Aorta (tissue), 5 donors: ENCODE measurements at regions not wholly inside any gene's neighbourhood (a gene's known extent, or its start where the extent isn't known, plus 50 kb on each side); places are given as distances from the start of the nearest gene placed in this dataset.
A peak's percentile ranks its signal among the peaks of the same experiment; 100 is the strongest.

Experiments used
- ATAC-seq: fragments of 200-7000 bp; cut with Tn5 transposase; one replicate; pipeline ENCODE4 v1.9.1; 2022; ENCODE audit warnings: moderate library complexity; ENCODE audit not compliant: low FRiP score
- DNase-seq, 2 donors: peaks; one replicate each; pipeline ENCODE4 v3.0.0-alpha.2; 2020
- H3K27ac ChIP-seq, 2 donors: one replicate each; pipeline ENCODE4 v1.5.1; 2013; ENCODE audit warnings: low read length in 2 of 2, mild to moderate bottlenecking in 2 of 2, moderate library complexity in 2 of 2, control low read depth in 1 of 2, inconsistent platforms in 1 of 2, low read depth in 1 of 2
- H3K27me3 ChIP-seq, 2 donors: one replicate each; pipeline ENCODE4 v1.6.1; 2013; ENCODE audit warnings: control low read depth in 1 of 2, low read length in 1 of 2, mild to moderate bottlenecking in 1 of 2, moderate library complexity in 1 of 2; ENCODE audit not compliant: insufficient read depth in 2 of 2, control insufficient read depth in 1 of 2
- H3K36me3 ChIP-seq, 2 donors: one replicate each; pipeline ENCODE4 v1.6.1; 2013; ENCODE audit warnings: control low read depth in 1 of 2, low read length in 1 of 2, mild to moderate bottlenecking in 1 of 2; ENCODE audit not compliant: insufficient read depth in 2 of 2, control insufficient read depth in 1 of 2
- H3K4me1 ChIP-seq, 2 donors: one replicate each; pipeline ENCODE4 v1.6.1; 2013; ENCODE audit warnings: low read length in 2 of 2, control low read depth in 1 of 2, mild to moderate bottlenecking in 1 of 2, moderate library complexity in 1 of 2; ENCODE audit not compliant: insufficient read depth in 2 of 2, control insufficient read depth in 1 of 2
- H3K4me3 ChIP-seq, 2 donors: one replicate each; pipeline ENCODE4 v1.5.1; 2013; ENCODE audit warnings: low read length in 2 of 2, control low read depth in 1 of 2, mild to moderate bottlenecking in 1 of 2
- H3K9me3 ChIP-seq: one replicate; pipeline ENCODE4 v1.6.1; 2013; ENCODE audit warnings: mild to moderate bottlenecking, low read length; ENCODE audit not compliant: control insufficient read depth
- WGBS, 2 donors: extraction: QIAGEN DNeasy Blood & Tissue Kit; methylation state at CpG; one replicate each; pipeline ENCODE4 v1.1.7; 2013; 5-methylcytosine and 5-hydroxymethylcytosine counted together
- intact Hi-C, 2 donors: fragments of 100-400 bp; cut with DNase I; formaldehyde crosslinking; loops; one replicate each; pipeline versions ENCODE4 v1.14.2 to v1.15.0; 2022
- donor health status: healthy with polysubstance abuse.
- donor health status: Bipolar disorder and iron deficiency.
- donor health status: DM: no; HTN: no; CAD: no.
- donor health status: DM: no; HTN: no; CAD: no.
- donor health status: DM: yes; HTN: yes; CAD: no.

DNA sequence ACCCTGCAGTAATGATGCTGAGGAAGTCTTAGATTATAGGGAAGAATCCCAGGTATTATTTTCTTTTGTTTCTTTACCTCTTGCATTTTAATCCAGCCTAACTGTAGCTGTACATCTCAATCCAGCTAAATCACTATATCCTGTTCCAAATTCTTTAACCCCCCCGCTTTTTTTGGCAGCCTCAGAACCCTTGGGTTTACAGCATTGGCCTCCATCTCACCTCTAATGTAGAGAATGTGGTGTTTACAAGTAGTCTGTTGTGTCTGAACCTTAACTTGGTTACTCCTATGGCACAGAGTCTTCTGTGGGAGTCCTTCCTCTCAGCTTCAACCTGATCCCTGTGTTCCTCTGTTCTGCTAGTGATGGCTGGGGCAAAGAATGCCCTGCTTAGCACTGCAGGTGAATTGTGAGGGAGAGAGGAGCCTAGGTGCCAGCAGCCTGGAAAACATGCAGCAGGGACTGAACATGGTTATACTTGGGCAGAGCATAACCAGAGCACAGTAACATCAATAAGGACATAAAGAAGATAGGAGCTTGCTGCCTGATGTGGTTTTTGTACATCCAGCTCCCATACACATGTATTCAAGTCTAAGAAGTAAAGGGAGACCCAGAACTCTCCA lies 130.2 kb downstream of the FAM124B start:
- H3K4me1 ChIP-seq = peaks cover 0 to 2% of the 10 kb centered on the region in 2 donors
- H3K27me3 ChIP-seq = no peaks in the 10 kb centered on the region
- no peaks in the 10 kb centered on the region for H3K36me3 ChIP-seq
- no peaks in the 10 kb centered on the region for H3K9me3 ChIP-seq
- no peak overlapping the region for H3K4me3 ChIP-seq
- WGBS, 2 donors = 6 to 16% methylated on average over 1 of the region's 1 CpG
- DNase-seq = no peak
- no peak for ATAC-seq
- no peak overlapping the region for H3K27ac ChIP-seq
- intact Hi-C loops = no loop called here

- intact Hi-C loops = no loop called here
- Histone ChIP-seq H3K4me3 (no peak overlapping the region), H3K9me3 (no peaks in the 10 kb centered on the region), H3K36me3 (no peaks in the 10 kb centered on the region), H3K4me1 (peaks cover 0 to 2% of the 10 kb centered on the region in 2 donors), H3K27ac (peak overlapping the region in 1 of 2 donors; percentile 48), H3K27me3 (no peaks in the 10 kb centered on the region)
- ATAC-seq (peak; percentile 52), DNase-seq (no peak)
- WGBS, 2 donors = 3 to 6% methylated on average over 4 of the region's 4 CpGs
Measured at GRCh38 chr2:224268441-224268840, 133.5 kb downstream of the FAM124B start.

DNA sequence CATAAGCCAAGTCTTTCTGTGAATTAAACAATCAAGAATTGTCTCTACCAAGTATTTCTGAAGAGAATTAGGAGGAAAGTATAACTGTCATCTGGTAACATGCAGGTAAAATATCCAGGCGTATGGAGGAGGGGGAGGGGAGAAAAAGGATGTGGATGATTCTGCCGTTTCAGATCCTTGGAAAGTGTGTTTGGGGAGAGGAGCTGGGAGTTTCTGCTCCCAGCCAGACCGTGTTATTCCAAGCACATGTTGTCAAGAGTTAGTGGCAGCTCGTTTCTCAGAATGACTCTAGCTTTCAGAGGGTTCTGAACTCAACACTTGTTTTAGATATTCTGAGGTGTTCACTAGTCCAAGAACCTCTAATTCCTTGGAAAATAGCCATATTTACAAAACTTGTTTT lies 137.6 kb downstream of the FAM124B start:
- DNase-seq (no peak), ATAC-seq (no peak)
- H3K4me3 ChIP-seq = no peak overlapping the region
- no peak overlapping the region for H3K27ac ChIP-seq
- H3K36me3 ChIP-seq = no peaks in the 10 kb centered on the region
- H3K9me3 ChIP-seq = no peaks in the 10 kb centered on the region
- no peaks in the 10 kb centered on the region for H3K4me1 ChIP-seq
- no peaks in the 10 kb centered on the region for H3K27me3 ChIP-seq
- intact Hi-C loops = no loop called here
- WGBS, 2 donors = 22 to 24% methylated on average over 4 of the region's 4 CpGs

GRCh38 chr2:224263571-224264043 lies 138.3 kb downstream of the FAM124B start:
- Histone ChIP-seq H3K4me3 (no peak overlapping the region), H3K36me3 (no peaks in the 10 kb centered on the region), H3K9me3 (no peaks in the 10 kb centered on the region), H3K4me1 (no peaks in the 10 kb centered on the region), H3K27me3 (no peaks in the 10 kb centered on the region), H3K27ac (no peak overlapping the region)
- WGBS, 2 donors = 0 to 6% methylated on average over 1 of the region's 1 CpG
- ATAC-seq = no peak
- DNase-seq = no peak
- intact Hi-C loops = no loop called here

DNA sequence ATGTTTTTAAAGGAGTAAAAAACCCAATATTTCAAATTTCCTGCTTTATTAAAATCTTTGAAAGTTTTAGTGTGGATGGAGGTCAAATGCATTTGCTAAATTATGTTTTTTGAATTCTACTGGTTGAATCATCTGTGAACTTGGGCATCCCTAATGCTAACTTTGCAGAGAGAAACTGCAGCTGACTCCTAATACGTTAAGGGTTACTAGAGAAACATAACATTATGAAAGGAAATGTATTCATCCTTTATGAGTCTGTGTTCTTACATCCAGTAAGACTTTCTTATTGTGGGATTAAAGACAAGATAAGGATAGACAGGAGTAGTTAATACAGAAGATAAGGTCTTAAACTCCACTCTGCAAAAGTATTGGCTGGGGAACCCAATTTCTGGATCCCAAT lies 140.6 kb downstream of the FAM124B start:
- no peaks in the 10 kb centered on the region for H3K9me3 ChIP-seq
- no peaks in the 10 kb centered on the region for H3K27me3 ChIP-seq
- H3K4me1 ChIP-seq = no peaks in the 10 kb centered on the region
- WGBS, 2 donors = 91 to 94% methylated on average over 1 of the region's 1 CpG
- H3K36me3 ChIP-seq = no peaks in the 10 kb centered on the region
- ATAC-seq (no peak), DNase-seq (no peak)
- no peak overlapping the region for H3K27ac ChIP-seq
- intact Hi-C loops = no loop called here
- H3K4me3 ChIP-seq = no peak overlapping the region

GRCh38 chr2:224260372-224261020 lies 141.4 kb downstream of the FAM124B start:
- no peaks in the 10 kb centered on the region for H3K36me3 ChIP-seq
- intact Hi-C loops = no loop called here
- ATAC-seq (peak; percentile 33), DNase-seq (no peak)
- no peak overlapping the region for H3K27ac ChIP-seq
- no peak overlapping the region for H3K4me3 ChIP-seq
- H3K4me1 ChIP-seq = no peaks in the 10 kb centered on the region
- H3K27me3 ChIP-seq = no peaks in the 10 kb centered on the region
- no peaks in the 10 kb centered on the region for H3K9me3 ChIP-seq
- 29 to 38% methylated on average over 7 of the region's 7 CpGs for WGBS, 2 donors

- no peaks in the 10 kb centered on the region for H3K9me3 ChIP-seq
- DNase-seq (no peak), ATAC-seq (no peak)
- 73 to 92% methylated on average over 6 of the region's 6 CpGs for WGBS, 2 donors
- H3K27ac ChIP-seq = no peak overlapping the region
- H3K4me3 ChIP-seq = no peak overlapping the region
- intact Hi-C loops = no loop called here
- no peaks in the 10 kb centered on the region for H3K27me3 ChIP-seq
- H3K4me1 ChIP-seq = no peaks in the 10 kb centered on the region
- no peaks in the 10 kb centered on the region for H3K36me3 ChIP-seq
Measured at GRCh38 chr2:224259831-224260230, 142.1 kb downstream of the FAM124B start.

DNA sequence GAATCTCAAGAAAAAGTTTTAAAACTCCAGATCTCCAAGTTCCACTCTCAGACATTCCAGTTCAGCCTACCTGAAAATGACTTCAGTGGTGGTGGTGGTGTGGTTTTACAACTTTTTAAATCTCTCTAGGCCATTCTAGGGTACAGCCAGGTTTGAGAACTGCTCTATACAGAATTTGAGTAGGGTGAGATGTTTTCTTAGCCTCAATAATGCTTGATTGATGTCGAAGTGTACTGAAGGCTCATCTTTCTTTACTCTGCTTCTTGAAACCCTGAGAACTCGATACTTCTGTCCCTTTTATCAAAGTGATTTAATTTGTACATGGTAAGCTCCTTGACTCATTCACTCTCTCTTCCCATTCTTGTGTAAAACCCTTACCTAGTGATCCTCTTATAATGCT lies 143.8 kb downstream of the FAM124B start:
- no peaks in the 10 kb centered on the region for H3K4me1 ChIP-seq
- intact Hi-C loops = no loop called here
- H3K36me3 ChIP-seq = no peaks in the 10 kb centered on the region
- no peak overlapping the region for H3K27ac ChIP-seq
- ATAC-seq (no peak), DNase-seq (no peak)
- H3K27me3 ChIP-seq = no peaks in the 10 kb centered on the region
- H3K9me3 ChIP-seq = no peaks in the 10 kb centered on the region
- 92 to 93% methylated on average over 2 of the region's 2 CpGs for WGBS, 2 donors
- H3K4me3 ChIP-seq = no peak overlapping the region

GRCh38 chr2:224257156-224257555 lies 144.8 kb downstream of the FAM124B start:
- intact Hi-C loops = no loop called here
- H3K4me3 ChIP-seq = no peak overlapping the region
- DNase-seq (no peak), ATAC-seq (no peak)
- WGBS, 2 donors = 49 to 82% methylated on average over 2 of the region's 2 CpGs
- no peaks in the 10 kb centered on the region for H3K9me3 ChIP-seq
- no peaks in the 10 kb centered on the region for H3K27me3 ChIP-seq
- no peaks in the 10 kb centered on the region for H3K4me1 ChIP-seq
- H3K27ac ChIP-seq = no peak overlapping the region
- H3K36me3 ChIP-seq = no peaks in the 10 kb centered on the region
